GM18519 (cell line): ENCODE measurements at regions not wholly inside any gene's neighbourhood (a gene's known extent, or its start where the extent isn't known, plus 50 kb on each side); places are given as distances from the start of the nearest gene placed in this dataset.
"Not testable (repeated sequence)": the region's sequence is repeated elsewhere in the genome, so short reads cannot be mapped to it uniquely, and the experiment has no call there.

Source experiments
- ATAC-seq: cut with Tn5 transposase; IDR thresholded peaks from one replicate; pipeline ENCODE4 v1.9.1; 2021; ENCODE audit warnings: mild to moderate bottlenecking, moderate library complexity; ENCODE audit not compliant: unreplicated experiment, low FRiP score

- no peak for ATAC-seq
Observed at GRCh38 chr1:213415691-213416380, 364.8 kb downstream of the RPS6KC1 start.

- no peak for ATAC-seq
Observed at GRCh38 chr1:213416461-213417224, 365.6 kb downstream of the RPS6KC1 start.

- no peak for ATAC-seq
Observed at GRCh38 chr1:213417225-213417820, 366.3 kb downstream of the RPS6KC1 start.

- ATAC-seq = no peak
Observed at GRCh38 chr1:213417846-213418245, 366.8 kb downstream of the RPS6KC1 start.

- ATAC-seq = no peak
Observed at GRCh38 chr1:213418268-213419071, 367.4 kb downstream of the RPS6KC1 start.

GRCh38 chr1:213419401-213420030 lies 368.5 kb downstream of the RPS6KC1 start:
- no peak for ATAC-seq

- not testable (repeated sequence) for ATAC-seq
Observed at GRCh38 chr1:213421178-213421577, 370.1 kb downstream of the RPS6KC1 start.

GRCh38 chr1:213423041-213423440 lies 372.0 kb downstream of the RPS6KC1 start:
- no peak for ATAC-seq

GRCh38 chr1:213423605-213424004 lies 372.6 kb downstream of the RPS6KC1 start:
- ATAC-seq = no peak

GRCh38 chr1:213425376-213426030 lies 374.5 kb downstream of the RPS6KC1 start:
- ATAC-seq = no peak

GRCh38 chr1:213429642-213430041 lies 378.6 kb downstream of the RPS6KC1 start:
- ATAC-seq = no peak

- ATAC-seq = no peak
Observed at GRCh38 chr1:213435715-213436114, 384.7 kb downstream of the RPS6KC1 start.

- ATAC-seq = no peak
Observed at GRCh38 chr1:213438339-213438738, 387.3 kb downstream of the RPS6KC1 start.

- ATAC-seq = no peak
Observed at GRCh38 chr1:213439703-213440102, 388.7 kb downstream of the RPS6KC1 start.

GRCh38 chr1:213440766-213441165 lies 389.7 kb downstream of the RPS6KC1 start:
- ATAC-seq = no peak

- ATAC-seq = no peak
Observed at GRCh38 chr1:213443415-213443814, 392.4 kb downstream of the RPS6KC1 start.

- ATAC-seq = no peak
Observed at GRCh38 chr1:213444224-213444623, 393.2 kb downstream of the RPS6KC1 start.

- no peak for ATAC-seq
Observed at GRCh38 chr1:213446496-213446895, 395.5 kb downstream of the RPS6KC1 start.

- ATAC-seq = no peak
Observed at GRCh38 chr1:213448360-213448759, 397.3 kb downstream of the RPS6KC1 start.

GRCh38 chr1:213448776-213449175 lies 397.7 kb downstream of the RPS6KC1 start:
- no peak for ATAC-seq
